Testis (tissue), 2 donors: ENCODE measurements at regions not wholly inside any gene's neighbourhood (a gene's known extent, or its start where the extent isn't known, plus 50 kb on each side); places are given as distances from the start of the nearest gene placed in this dataset.

Experiments
- CTCF ChIP-seq, 3 experiments: fragments of 450-650 bp in 2 of 3; fragments of 200-600 bp in 1 of 3; sonication (generic) in 1 of 3; IDR thresholded peaks; one replicate each; pipeline ENCODE4 v1.5.1; 2016 to 2019; ENCODE audit warnings: antibody characterized with exemption in 3 of 3, mild to moderate bottlenecking in 2 of 3, moderate library complexity in 1 of 3
- POLR2A ChIP-seq: fragments of 450-650 bp; IDR thresholded peaks from one replicate; pipeline ENCODE4 v1.6.1; 2017; ENCODE audit warnings: antibody characterized with exemption, mild to moderate bottlenecking, moderate library complexity

GRCh38 chr2:433216-433615 is 145.3 kb upstream of the ALKAL2 start:
- TF ChIP-seq POLR2A (no peak), CTCF (IDR thresholded peaks at IDR 0.05) (no peak)
